GM21529 (cell line): ENCODE measurements at regions not wholly inside any gene's neighbourhood (a gene's known extent, or its start where the extent isn't known, plus 50 kb on each side); places are given as distances from the start of the nearest gene placed in this dataset.
"Not testable (repeated sequence)": the region's sequence is repeated elsewhere in the genome, so short reads cannot be mapped to it uniquely, and the experiment has no call there.

Source experiments
- ATAC-seq: cut with Tn5 transposase; IDR thresholded peaks from one replicate; pipeline ENCODE4 v1.9.1; 2021; ENCODE audit not compliant: unreplicated experiment

- no peak for ATAC-seq
These were observed 72.3 kb upstream of the CD2AP start for GRCh38 chr6:47405273-47405672.

GRCh38 chr6:47407300-47408281, 70.0 kb upstream of the CD2AP start:
- no peak for ATAC-seq

GRCh38 chr6:47413752-47414422, 63.7 kb upstream of the CD2AP start:
- ATAC-seq = peak; percentile 77

DNA sequence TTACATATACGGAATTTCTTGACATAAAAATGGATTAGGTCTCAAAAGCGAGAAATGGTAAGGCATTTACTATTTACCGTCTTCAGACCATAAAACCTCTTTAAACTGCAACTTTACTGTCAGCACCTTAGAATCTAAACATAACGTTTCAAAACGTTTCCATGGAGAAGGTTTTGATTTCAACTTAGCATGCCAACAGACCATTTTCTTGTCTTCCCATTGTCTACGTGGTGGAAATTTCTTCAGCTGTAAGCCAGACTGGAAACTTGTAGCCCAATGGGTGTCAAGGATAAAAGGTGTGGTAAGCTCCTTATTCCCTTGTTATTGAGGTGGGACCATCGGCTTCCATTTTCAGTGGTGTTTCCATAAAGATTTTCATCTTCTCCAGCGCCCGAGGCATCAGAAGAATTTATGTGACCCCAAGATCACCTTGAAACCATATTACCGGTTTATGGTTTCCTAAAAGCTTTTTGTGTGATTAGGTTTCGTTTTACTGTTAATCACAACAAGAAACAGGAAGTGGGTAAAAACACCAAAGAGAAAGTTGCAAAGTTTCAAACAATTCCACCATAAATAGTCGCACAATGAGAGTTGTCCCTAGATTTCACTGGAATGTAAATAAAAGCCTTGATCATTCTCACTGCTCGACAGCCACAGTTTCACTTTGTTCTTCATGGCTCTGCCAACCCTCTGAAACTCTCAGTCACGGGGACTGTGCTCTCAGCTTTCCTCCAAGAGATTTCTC, 63.0 kb upstream of the CD2AP start:
- peak; percentile 68 for ATAC-seq

DNA sequence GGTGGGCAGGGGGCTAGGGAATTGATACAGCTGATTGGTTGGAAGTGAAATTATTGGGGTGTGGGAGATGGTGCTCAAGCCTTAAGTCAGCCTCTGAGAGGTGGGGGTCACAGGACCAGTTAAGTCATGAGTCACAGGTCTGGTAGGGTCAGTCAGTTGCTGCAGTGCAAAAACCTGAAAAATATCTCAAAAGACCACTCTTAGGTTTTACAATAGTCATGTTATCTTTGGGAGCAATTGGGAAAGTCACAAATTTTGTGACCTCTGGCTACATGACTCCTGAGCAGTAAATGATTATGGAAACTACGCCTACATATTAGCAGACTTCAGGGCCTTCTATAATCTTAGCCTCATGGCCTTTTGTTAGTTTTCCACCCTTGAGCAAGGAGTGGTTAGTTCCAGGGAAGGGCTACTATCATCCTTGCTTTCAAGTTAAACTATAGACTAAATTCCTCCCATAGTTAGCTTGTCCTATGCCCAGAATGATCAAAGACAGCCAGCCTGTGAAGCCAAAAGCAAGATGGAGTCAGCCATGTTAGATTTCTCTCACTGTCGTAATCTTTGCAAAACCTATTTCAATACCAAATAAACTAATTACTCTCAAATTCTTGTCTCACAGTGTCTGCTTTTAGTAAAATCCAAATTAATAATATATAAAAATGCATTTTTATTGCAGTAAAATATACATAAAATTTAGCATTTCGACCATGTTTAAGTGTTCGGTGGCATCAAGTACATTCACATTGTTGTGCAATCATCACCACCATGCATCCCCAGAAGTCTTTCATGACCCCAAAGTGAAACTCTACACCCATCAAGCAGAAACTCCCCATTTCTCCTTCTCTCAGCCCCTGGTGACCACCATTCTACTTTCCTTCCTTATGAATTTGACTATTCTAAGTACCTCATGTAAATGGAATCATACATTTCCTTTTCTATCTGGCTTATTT, 60.9 kb upstream of the CD2AP start:
- no peak for ATAC-seq

DNA sequence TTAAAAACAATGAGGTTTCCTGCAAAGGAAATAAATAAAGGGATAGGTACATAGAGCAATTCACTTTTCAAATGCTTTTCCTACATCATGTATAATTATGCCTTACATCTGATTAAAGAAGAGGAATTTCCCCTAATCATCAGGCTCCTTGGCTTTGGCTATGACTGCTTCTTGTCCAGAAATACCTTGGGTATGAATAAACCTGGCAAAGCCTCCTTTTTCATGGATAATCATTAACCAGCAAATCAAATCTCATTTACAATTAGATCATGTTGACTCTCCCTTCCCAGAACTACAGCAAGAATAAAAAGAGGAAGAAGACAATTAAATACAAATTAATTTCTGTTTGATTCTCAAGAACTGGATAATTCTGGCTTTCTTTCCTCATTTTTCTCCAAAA, 58.0 kb upstream of the CD2AP start:
- ATAC-seq = no peak

GRCh38 chr6:47420394-47421371, 56.9 kb upstream of the CD2AP start:
- ATAC-seq = no peak

DNA sequence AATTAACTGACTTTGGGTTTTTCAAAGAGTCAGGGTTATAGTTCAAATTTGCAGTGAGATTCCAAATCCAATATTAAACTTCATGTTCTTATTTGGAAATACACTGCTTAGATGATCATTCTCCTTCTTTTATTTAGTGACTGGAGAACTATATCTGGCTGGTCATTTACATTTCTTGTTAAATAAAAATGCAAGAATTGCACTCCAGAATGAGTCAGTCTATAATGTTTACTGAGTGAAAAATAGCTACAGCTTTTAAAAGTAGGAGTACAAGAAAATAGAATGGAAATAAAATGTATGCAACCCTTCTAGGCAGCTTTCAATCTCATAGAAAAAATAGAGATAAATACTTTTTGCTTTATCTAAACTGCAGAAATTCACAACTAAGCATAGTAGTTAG, 54.5 kb upstream of the CD2AP start:
- ATAC-seq = no peak

DNA sequence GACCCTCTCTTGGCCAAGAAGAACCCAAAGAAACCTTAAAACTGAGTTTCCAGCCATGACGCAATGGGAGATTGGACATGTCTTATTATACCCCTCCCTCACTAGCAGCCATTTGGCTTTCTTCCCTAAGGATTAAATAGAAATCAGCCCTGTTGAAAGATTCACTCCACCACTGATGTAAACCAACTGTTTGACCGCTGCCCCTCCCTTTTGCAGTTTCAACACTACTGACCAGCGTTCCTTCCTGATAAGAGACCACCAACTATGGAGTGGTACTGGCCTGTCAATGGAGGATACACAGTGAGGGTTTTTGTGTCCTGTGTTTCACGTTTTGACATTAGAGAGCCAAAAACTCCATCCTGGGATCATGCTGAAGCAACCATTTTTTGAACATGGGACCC, 53.2 kb upstream of the CD2AP start:
- ATAC-seq = no peak

DNA sequence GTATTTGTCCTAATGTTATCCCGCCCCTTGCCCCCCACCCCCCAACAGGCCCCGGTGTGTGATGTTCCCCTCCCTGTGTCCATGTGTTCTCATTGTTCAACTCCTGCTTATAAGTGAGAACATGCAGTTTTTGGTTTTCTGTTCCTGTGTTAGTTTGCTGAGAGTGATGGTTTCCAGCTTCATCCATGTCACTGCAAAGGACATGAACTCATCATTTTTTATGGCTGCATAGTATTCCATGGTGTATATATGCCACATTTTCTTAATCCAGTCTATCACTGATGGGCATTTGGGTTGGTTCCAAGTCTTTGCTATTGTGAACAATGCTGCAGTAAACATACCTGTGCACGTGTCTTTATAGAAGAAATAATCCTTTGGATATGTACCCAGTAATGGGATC, 51.9 kb upstream of the CD2AP start:
- ATAC-seq = not testable (repeated sequence)

GRCh38 chr6:47426524-47427302, 50.9 kb upstream of the CD2AP start:
- ATAC-seq = no peak

GRCh38 chr6:47427680-47428079, 49.9 kb upstream of the CD2AP start:
- ATAC-seq = no peak
